ENCODE measurements at regions not wholly inside any gene's neighbourhood (a gene's known extent, or its start where the extent isn't known, plus 50 kb on each side); places are given as distances from the start of the nearest gene placed in this dataset.

GRCh38 chr14:101072945-101073597 lies 169.5 kb upstream of the RTL1 start:
- DNase-seq (ENCODE audit: extremely low read depth in 1 of 11, low read depth in 9 of 11, low spot score in 4 of 11), result peak; percentile 40 to 84 (median 66)

GRCh38 chr14:101073598-101073965 lies 170.1 kb upstream of the RTL1 start:
- no peak for DNase-seq (ENCODE audit: extremely low read depth in 1 of 11, low read depth in 9 of 11, low spot score in 4 of 11)

GRCh38 chr14:101074196-101075024 lies 170.9 kb upstream of the RTL1 start:
- no peak for DNase-seq (ENCODE audit: extremely low read depth in 1 of 11, low read depth in 9 of 11, low spot score in 4 of 11)

GRCh38 chr14:101075025-101075800 lies 171.7 kb upstream of the RTL1 start:
- DNase-seq (ENCODE audit: extremely low read depth in 1 of 11, low read depth in 9 of 11, low spot score in 4 of 11), result no peak

GRCh38 chr14:101075801-101076413 lies 172.4 kb upstream of the RTL1 start:
- no peak for DNase-seq (ENCODE audit: extremely low read depth in 1 of 11, low read depth in 9 of 11, low spot score in 4 of 11)

- DNase-seq (ENCODE audit: extremely low read depth in 1 of 11, low read depth in 9 of 11, low spot score in 4 of 11), result no peak
Measured at GRCh38 chr14:101076451-101077198, 173.1 kb upstream of the RTL1 start.

- peak in 10 of 11 donors; percentile 9 to 57 (median 40) for DNase-seq (ENCODE audit: extremely low read depth in 1 of 11, low read depth in 9 of 11, low spot score in 4 of 11)
Measured at GRCh38 chr14:101077481-101078074, 174.1 kb upstream of the RTL1 start.

- no peak for DNase-seq (ENCODE audit: extremely low read depth in 1 of 11, low read depth in 9 of 11, low spot score in 4 of 11)
Measured at GRCh38 chr14:101078170-101078891, 174.8 kb upstream of the RTL1 start.

GRCh38 chr14:101078892-101079221 lies 175.3 kb upstream of the RTL1 start:
- DNase-seq (ENCODE audit: extremely low read depth in 1 of 11, low read depth in 9 of 11, low spot score in 4 of 11), result no peak

- no peak for DNase-seq (ENCODE audit: extremely low read depth in 1 of 11, low read depth in 9 of 11, low spot score in 4 of 11)
Measured at GRCh38 chr14:101080922-101081593, 177.5 kb upstream of the RTL1 start.

- no peak for DNase-seq (ENCODE audit: extremely low read depth in 1 of 11, low read depth in 9 of 11, low spot score in 4 of 11)
Measured at GRCh38 chr14:101082036-101082435, 178.5 kb upstream of the RTL1 start.

- DNase-seq (ENCODE audit: extremely low read depth in 1 of 11, low read depth in 9 of 11, low spot score in 4 of 11), result no peak
Measured at GRCh38 chr14:101082436-101083384, 179.2 kb upstream of the RTL1 start.

GRCh38 chr14:101083564-101084435 lies 180.3 kb upstream of the RTL1 start:
- no peak for DNase-seq (ENCODE audit: extremely low read depth in 1 of 11, low read depth in 9 of 11, low spot score in 4 of 11)

- DNase-seq (ENCODE audit: extremely low read depth in 1 of 11, low read depth in 9 of 11, low spot score in 4 of 11), result no peak
Measured at GRCh38 chr14:101084436-101084826, 180.9 kb upstream of the RTL1 start.

- DNase-seq (ENCODE audit: extremely low read depth in 1 of 11, low read depth in 9 of 11, low spot score in 4 of 11), result no peak
Measured at GRCh38 chr14:101086926-101087325, 183.4 kb upstream of the RTL1 start.

Measured in renal cortex interstitium (tissue), 11 donors.